ENCODE measurements at regions not wholly inside any gene's neighbourhood (a gene's known extent, or its start where the extent isn't known, plus 50 kb on each side); places are given as distances from the start of the nearest gene placed in this dataset.

GRCh38 chr5:124507688-124508087 lies 238.8 kb downstream of the ZNF608 start:
- Histone ChIP-seq H3K4me3 (ENCODE audit: low read depth in 1 of 3, low read length in 3 of 3) (no peak overlapping the region), H3K27ac (ENCODE audit: low read depth in 1 of 2, low read length in 2 of 2) (no peak overlapping the region), H3K9ac (ENCODE audit: low read depth in 1 of 2, low read length in 2 of 2) (no peak overlapping the region), H3K36me3 (ENCODE audit: control insufficient read depth in 4 of 4, insufficient read depth in 3 of 4, low read depth in 1 of 4, low read length in 3 of 4) (no peaks in the 10 kb centered on the region), H3K27me3 (ENCODE audit: control insufficient read depth in 4 of 4, insufficient read depth in 4 of 4, low read length in 3 of 4) (no peaks in the 10 kb centered on the region), H3K9me3 (ENCODE audit: control insufficient read depth in 4 of 4, low read length in 3 of 4) (no peaks in the 10 kb centered on the region), H3K4me1 (ENCODE audit: control insufficient read depth in 4 of 4, insufficient read depth in 4 of 4, low read length in 3 of 4) (no peaks in the 10 kb centered on the region)
- DNase-seq (ENCODE audit: low spot score): no peak
- TF ChIP-seq RXRA (IDR thresholded peaks at IDR 0.05) (no peak), HNF4A (conservative IDR thresholded peaks at IDR 0.05) (no peak), SP1 (IDR thresholded peaks at IDR 0.05) (no peak), CTCF (IDR thresholded peaks at IDR 0.05; ENCODE audit: low read depth, low read length, missing input control) (no peak), ATF3 (IDR thresholded peaks at IDR 0.05) (no peak), REST (IDR thresholded peaks at IDR 0.05) (no peak), GABPA (IDR thresholded peaks at IDR 0.05 in 1 of 2, conservative IDR thresholded peaks at IDR 0.05 in 1 of 2) (no peak), EGR1 (IDR thresholded peaks at IDR 0.05; ENCODE audit: low read depth in 2 of 2) (no peak), MAX (IDR thresholded peaks at IDR 0.05) (no peak), JUND (IDR thresholded peaks at IDR 0.05) (no peak), RAD21 (IDR thresholded peaks at IDR 0.05) (no peak), TAF1 (conservative IDR thresholded peaks at IDR 0.05) (no peak), ZBTB33 (IDR thresholded peaks at IDR 0.05) (no peak)
- 94% methylated on average over 2 of the region's 2 CpGs for WGBS

GRCh38 chr5:124504081-124504916 lies 242.1 kb downstream of the ZNF608 start:
- H3K9me3 ChIP-seq (ENCODE audit: control insufficient read depth in 4 of 4, low read length in 3 of 4): no peaks in the 10 kb centered on the region
- H3K4me3 ChIP-seq (ENCODE audit: low read depth in 1 of 3, low read length in 3 of 3): no peak overlapping the region
- no peak overlapping the region for H3K27ac ChIP-seq (ENCODE audit: low read depth in 1 of 2, low read length in 2 of 2)
- 86% methylated on average over 4 of the region's 4 CpGs for WGBS
- no peaks in the 10 kb centered on the region for H3K36me3 ChIP-seq (ENCODE audit: control insufficient read depth in 4 of 4, insufficient read depth in 3 of 4, low read depth in 1 of 4, low read length in 3 of 4)
- no peaks in the 10 kb centered on the region for H3K4me1 ChIP-seq (ENCODE audit: control insufficient read depth in 4 of 4, insufficient read depth in 4 of 4, low read length in 3 of 4)
- no peak for DNase-seq (ENCODE audit: low spot score)
- no peak overlapping the region for H3K9ac ChIP-seq (ENCODE audit: low read depth in 1 of 2, low read length in 2 of 2)
- no peaks in the 10 kb centered on the region for H3K27me3 ChIP-seq (ENCODE audit: control insufficient read depth in 4 of 4, insufficient read depth in 4 of 4, low read length in 3 of 4)
- TF ChIP-seq CTCF (IDR thresholded peaks at IDR 0.05; ENCODE audit: low read depth, low read length, missing input control): no peak
- no peak for TF ChIP-seq MAX (IDR thresholded peaks at IDR 0.05)
- no peak for TF ChIP-seq RXRA (IDR thresholded peaks at IDR 0.05)
- TF ChIP-seq ATF3 (IDR thresholded peaks at IDR 0.05): no peak
- TF ChIP-seq RAD21 (IDR thresholded peaks at IDR 0.05): no peak
- TF ChIP-seq REST (IDR thresholded peaks at IDR 0.05): no peak
- no peak for TF ChIP-seq HNF4G (IDR thresholded peaks at IDR 0.05)
- TF ChIP-seq EGR1 (IDR thresholded peaks at IDR 0.05; ENCODE audit: low read depth in 2 of 2): no peak
- no peak for TF ChIP-seq HNF4A (conservative IDR thresholded peaks at IDR 0.05)
